GM19240 (cell line): ENCODE measurements at regions not wholly inside any gene's neighbourhood (a gene's known extent, or its start where the extent isn't known, plus 50 kb on each side); places are given as distances from the start of the nearest gene placed in this dataset.

ENCODE experiments used
- DNase-seq: peaks from one replicate; pipeline ENCODE4 v3.0.0; 2011; ENCODE audit warnings: low spot score; ENCODE audit not compliant: insufficient read length

DNA sequence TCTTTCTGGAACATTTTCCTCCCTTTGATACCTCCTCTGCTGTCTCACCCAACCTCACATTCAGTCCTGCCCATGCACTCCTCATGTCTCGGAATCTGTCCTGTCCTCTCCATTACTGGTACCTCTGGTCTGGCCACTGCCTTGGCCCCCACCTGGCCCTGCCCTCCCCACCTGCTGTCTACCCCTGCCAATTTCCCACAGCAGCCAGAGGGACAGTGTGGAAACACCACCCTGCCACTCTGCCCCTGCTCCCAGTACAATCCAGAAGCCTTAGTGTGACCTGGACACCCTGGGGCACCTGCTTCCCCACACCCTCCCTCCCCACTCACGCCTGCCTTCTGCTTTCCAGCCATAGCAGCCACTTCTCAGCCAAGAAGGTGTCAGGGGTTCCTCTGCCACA is 534.4 kb downstream of the MATN1 start:
- no peak for DNase-seq

DNA sequence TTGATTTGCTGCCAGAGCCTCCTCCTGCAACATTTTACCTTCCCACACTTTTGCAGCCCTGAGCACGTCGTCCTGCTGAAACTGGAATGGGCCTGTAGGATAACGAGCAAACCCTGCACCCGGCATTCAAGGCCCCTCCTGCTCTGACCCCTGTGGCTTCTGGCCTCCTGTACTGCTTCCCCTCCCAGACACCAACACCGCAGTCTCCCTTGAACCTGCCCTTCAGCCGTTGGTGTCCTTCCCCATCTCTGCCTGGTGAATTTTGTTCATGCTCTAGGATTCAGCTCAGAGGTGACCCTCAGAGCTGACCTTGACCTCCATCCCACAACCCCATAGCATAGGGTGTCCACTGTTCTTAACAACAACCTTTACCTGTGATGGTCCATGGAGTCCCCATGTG is 535.1 kb downstream of the MATN1 start:
- no peak for DNase-seq

DNA sequence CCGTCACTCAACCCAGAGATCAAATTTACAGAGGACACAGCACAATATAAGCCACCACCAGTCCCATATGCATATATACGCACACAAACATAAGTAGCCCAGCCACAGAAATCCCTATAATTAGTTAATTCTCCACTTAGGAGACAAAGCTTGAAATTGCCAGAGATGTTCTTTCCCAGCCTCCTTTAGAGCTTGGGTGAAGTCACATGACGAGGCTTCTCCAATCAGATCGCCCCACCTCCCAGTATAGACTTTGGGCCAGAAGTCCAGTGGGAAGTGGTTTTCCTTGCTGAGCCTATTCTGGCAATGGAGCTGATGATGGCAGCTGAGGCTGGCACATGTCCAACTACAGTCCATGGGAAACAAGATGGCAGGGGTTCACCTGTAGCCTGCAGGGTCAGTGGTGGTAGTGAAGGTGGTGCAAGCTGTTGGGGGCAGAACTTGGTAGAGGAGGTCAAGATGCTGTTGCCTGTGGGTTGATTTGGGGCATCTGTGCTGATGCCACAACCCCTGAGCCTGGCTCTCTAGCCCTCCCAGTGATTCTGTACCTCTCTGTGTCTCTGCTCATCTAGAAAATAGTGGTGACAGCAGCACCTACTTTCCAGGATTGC is 535.9 kb downstream of the MATN1 start:
- no peak for DNase-seq

DNA sequence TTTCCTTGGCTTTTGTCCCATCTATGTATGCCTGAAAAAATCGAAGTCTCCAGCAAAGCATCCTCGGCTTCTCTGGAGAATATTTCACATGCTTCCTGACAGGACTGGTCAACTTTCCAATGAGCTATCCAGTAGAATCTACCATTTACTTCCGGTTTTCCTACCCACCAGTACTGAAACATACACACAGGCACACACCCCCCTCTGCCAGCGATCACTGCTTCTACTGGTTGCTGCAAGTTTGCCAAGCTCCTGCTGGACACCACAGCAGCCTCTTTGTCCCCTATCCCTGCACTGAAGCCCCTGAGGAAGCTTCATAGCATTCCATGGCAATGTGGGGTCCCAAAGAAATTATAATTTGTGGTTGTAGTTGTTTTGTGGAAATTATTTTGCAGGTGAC is 536.8 kb downstream of the MATN1 start:
- DNase-seq = no peak

DNA sequence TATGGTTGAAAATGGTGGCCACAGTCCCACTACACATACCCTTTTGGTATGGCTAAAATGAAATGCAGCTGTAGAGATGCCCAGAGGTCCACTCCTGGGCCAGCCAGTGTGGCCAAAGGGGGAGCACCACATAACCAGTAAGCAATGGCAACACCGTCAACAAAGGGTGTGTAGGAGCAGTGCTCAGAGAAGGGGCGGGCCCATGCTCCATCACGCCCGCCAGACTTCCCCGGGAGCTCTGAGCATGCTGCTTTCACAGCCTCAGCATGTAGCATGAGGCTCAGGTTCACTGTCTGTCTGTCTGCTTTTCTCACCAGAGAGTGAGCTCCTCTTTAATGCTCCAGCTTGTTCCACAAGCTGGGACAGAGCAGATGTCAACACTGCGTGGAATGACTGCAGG is 537.6 kb downstream of the MATN1 start:
- DNase-seq = no peak

DNA sequence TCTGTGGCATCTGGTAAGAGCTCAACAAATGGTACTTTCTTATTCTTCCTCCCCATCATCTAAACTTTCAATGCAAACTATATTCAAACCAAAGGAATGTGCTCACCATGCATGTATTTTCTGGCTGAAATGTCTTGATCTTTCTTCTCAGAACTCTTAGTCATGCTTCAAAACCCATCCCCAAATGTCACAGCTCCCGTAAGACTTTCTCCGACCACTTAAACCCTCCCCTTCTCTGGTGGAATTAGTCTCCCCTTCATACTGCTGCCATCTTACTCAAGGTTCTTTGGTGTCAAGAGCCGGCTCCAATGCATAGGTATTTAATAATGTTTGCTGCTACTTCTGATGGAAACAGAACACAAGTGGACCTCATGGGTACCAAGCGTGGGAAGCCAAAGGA is 538.1 kb downstream of the MATN1 start:
- no peak for DNase-seq

DNA sequence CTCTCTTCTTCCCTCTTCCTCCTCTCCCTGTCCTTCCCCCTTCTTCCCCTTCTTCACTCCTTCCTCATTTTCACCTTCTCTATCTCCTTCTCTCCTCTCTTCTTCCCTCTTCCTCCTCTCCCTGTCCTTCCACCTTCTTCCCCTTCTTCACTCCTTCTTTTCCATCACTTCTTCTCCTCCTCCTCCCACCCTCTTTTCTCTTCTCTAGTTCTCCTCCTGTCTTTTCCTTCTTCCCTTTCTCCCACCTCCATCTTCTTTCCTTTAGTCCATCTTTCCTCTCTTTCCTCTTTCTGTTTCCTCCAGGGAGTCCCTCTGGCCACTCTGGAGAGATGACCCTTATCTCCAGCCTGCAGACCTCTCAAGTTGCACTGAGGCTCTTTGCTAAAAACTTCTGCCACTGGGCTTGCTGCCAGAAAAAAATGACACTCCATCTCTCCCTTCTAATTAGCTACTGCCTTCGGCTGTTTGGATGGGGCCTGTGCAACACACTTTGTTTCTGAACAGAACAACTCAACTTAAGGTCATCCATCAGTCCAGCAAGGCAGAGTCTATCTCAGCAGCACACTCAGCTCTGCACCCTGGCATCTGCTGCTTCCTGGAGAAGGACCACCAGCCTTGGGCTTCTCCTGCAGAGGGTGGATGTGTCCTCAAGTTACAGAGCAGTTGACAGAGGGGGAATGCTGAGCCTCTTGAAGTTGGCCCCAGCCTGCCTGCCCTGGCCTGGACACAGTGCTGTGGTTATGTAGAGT is 538.8 kb downstream of the MATN1 start:
- no peak for DNase-seq

DNA sequence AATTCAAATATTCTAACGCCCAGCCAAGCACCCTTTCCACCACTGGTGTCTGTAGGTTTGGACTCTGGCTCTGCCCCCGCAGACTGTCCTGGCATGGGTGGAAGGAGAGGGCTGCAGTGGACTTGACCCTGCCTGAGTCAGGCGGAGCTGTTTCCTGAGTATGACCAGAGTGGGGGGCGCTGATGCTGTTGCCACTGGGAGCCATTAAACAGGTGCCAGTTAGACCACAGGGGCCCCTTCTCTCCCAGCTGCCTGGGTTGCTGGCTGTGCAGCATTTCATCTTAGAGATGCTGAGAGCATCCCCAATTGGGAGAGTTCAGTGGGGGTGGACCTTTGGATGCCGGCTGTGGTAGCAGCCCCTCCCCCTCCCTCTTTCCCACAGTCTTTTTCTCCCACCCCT is 539.5 kb downstream of the MATN1 start:
- DNase-seq = no peak

DNA sequence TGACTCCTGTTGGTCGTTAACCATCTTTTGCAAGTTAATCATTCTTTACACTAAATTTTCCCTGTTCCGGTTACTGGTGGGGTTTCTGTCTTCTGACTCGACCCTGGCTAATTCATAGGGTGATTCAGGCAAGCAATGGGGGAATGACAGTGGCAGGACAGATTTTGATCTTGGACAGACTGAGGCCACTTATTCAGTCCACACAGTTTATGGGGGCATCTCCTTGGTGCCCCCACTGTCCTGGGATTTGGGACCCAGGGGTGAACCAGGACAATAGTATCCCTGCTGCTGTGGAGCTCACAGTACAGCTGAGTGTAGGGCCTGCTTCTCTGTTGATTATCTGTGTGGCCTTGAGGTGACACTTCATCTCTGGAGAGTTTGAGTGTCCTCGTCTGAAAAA is 540.4 kb downstream of the MATN1 start:
- no peak for DNase-seq

DNA sequence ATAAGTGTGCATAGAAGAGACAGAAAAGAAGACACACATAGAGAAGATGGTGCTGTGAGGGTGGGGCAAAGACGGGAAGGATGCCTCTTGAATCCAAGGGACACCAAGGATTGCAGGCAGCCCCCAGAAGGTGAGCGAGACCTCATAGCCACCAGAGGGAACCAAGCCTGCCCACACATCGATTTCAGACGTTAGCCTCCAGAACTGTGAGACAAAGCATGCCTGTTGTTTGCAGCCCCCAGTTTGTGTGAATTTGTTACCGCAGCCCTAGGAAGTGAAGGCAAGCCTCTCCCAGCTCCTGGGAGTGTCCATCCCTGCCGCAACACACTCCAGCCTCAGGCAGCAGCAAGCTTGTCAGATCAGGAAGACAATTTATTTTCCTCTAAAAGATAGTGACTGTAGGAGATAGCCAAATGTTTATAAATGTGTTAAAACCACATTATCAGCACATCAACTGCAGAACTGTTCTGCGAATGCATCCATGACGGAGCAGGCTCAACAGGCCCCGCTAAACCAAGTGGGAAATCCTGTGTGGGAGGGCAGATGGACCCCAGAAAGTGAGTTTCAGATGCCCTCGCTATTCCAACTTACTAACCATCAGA is 543.3 kb downstream of the MATN1 start:
- DNase-seq = no peak

DNA sequence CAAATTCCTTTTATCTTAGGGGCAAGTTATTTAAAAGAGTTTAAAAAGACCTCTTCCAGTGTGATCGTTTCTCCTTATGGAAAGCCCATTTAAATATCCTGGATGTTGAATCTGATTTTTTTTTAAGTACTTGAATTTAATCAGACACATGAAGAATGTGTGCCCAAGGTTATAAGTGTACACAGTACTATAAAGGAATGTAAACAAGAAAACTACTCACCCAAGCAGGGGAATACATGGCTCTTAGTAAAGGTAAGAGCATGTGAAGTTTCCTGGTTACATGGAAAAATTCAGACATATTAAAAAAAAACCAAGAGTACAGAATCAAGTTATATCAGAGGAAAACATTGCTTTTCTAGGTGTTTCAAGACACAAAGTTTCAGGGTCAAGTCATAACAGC is 546.9 kb downstream of the MATN1 start:
- no peak for DNase-seq

DNA sequence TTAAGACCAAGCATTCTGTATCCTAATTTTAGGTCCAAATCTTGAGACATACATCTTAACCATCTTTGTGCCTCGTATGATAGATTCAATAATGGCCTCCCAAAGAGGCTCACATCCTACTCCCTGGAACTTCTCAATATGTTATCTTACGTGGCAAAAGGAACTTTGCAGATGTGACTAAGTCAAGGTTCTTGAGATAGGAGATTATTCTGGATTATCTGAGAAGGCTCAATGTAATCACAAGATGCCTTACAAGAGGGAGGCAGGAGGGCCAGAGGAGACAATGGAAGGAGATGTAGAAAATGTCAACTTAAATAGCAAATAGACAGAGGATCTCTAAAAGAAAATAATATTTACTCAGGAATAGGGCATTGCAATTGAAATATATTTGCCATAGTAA is 548.9 kb downstream of the MATN1 start:
- DNase-seq = no peak

DNA sequence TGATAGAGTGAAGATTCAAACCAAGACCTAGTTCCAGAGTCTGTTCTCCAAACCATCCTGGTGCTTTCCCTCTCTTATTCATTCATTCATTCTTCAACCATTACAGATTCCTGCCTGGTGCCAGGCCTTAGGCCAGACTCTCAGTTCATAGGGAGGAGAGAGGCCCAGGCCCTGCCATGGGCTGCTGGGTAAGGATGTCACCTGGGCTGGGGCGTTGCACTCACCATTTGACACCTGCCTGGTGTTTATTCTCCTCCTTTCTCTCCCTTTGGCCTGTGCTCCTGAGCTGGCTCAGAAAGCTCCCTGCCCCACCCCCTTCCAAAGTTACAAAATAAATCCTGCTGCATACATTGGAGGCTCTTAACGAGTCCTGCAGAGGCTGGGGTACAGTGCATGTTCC is 549.8 kb downstream of the MATN1 start:
- DNase-seq = no peak

DNA sequence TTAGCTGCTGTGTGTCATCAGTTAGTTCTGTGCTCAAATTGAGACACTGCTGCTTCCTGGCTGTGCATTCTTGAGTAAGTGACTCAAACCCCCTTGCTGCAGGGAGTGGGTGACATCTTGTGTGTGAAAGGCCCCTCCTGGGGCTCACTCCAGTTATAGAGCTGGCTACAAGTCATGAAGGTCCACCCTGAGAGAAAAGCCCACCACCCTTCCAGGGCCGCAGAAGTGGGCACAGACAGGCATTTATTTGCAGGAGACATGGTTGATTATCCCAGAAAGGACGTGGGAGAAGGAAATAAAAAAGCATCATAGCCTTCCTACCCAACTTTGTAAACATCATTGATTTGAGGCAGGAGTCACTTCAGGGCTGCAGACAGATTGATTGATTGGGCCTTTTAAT is 550.6 kb downstream of the MATN1 start:
- DNase-seq = no peak

DNA sequence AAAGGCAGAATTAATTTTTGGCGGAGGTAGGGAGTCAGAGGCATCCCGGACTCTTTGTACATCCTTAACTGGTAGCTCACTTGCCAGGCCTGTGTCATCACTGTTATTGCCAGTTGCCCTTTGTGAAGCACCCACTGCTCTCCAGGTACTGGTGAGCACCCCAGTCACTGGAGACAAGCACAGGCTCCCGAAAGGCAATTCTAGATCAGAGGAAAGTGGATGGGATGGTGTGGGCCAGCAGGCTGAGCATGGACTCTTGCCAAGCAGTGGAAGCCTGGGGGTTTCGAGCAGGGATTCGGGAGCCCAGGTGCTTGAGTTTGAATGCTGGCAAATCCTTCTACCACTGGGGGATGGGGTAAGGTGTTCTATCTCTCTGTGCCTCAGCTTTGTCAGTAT is 551.1 kb downstream of the MATN1 start:
- no peak for DNase-seq

DNA sequence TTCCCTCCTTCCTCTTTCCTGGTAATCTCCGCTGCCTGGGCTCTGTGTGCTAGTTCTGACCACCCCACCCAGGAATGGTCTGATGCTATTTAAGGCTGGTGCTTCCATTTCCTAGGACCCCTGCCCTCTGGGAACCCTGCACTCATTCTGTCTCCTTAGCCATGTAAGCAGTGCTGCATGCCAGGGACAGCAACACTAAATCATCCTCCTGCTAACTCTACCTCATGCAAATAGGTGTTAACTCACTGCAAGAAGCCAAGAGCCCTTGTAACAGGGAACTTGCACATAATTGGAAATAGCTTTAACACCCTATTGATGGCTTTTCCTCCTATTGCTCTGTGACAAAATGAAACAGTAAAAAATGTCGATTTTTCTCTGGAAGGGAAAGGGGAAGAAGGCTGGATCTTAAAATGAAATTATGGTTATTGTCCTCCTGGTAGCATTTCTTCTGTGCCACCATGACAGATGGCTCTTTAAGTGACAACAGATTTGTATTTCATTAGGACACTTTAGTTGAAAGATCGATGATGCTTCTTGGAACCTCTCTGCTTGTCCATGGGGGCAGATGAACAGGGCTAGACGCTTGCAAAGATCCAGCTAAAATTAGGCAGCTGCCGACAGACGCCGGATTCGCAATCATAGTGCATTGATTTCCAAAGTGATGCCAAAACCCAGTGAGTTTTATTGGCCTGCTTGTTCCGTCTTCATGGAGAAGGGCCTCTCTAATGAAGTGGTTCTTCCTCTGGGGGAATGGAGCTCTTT is 551.7 kb downstream of the MATN1 start:
- DNase-seq = no peak

DNA sequence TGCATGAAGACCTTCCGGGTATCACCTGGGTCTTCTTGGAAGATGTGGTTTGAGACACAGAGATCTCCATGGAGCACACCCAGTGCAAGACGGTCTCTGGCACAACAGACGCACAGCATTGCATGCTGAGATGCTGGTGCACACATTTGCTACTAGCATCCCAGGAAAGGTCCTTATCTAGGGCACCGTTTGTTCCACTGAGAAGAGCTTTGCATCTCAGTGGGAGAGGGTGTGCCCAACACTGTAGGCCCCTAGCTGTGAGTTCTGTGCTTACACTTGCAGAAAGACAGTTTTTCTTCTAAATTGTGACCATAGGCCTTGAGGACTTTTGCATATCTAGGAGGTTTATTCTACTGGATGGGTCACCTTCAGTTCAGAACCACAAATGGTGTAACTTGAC is 554.1 kb downstream of the MATN1 start:
- no peak for DNase-seq

DNA sequence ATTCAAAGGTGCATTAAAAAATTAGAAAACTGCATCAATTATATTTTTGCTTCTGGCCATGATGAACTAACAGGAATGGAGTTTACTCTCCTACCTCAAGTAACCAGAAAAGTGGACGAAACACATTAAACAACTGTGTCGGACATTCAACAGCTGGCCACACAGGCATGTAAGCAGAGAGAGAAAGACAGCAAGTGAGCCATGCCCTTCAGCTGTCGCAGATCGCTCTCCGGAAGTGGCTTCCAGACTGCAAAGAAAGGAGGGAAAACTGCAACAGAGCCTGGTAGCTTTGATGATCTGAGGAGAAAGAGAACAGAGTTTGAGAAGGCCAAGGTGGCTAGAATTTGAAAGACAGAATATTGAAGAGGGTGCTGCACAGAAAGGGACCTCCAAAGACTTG is 557.2 kb downstream of the MATN1 start:
- no peak for DNase-seq

DNA sequence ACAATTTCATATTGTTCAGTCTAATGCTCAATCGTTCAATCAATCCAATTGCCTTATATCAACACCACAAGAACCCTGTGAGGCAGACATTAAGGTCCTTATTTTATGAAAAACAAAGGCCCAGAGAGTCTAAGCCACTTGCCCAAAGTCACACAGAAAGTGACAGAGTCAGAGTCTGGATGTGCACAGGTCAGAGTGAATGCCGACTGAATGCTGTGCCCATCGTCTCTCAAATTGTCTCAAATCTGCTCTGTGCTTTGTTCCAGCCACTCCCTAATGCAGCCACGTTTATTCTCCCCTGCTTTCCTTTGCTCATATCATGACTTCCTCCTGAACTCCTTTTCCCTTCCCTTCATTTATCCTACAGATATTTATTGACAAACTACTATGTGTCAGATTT is 558.3 kb downstream of the MATN1 start:
- DNase-seq = no peak

DNA sequence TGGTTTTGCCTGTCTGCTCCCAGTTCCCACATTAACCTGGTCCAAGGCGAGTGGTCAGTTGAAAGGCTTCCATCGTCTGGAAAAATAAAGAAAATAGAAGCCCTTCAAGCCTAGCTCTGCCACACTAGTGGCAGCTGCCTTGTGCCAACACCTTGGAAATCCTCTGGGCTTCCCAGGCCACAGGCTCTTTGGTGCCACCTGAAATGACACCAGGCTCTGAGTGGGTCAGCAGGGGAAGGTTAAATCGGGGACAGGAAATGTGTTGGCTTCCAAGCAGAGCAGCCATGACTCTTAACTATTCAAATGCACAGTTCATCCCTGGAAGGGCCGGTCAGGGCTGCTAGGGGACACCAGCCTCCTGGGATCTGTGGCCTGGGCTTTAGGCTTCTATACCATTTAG is 558.7 kb downstream of the MATN1 start:
- DNase-seq = no peak

DNA sequence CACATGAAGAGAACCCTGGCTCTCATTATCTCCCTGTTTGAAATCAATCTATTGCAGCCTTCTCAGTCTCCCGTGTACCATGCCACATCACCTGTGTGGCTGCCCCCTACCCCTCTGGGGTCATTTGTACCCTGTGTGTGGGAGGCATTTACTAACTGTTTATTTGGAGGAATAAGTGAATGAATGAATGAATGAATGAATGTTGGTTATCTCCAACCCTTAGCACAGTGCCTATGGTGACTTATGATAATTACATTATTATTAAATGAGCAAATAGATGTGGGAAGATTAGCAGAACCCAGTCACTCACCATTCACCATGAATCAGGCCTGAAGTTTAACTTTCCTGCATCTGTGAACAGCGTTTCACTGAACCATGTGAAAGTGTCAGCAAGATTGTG is 560.8 kb downstream of the MATN1 start:
- DNase-seq = no peak

DNA sequence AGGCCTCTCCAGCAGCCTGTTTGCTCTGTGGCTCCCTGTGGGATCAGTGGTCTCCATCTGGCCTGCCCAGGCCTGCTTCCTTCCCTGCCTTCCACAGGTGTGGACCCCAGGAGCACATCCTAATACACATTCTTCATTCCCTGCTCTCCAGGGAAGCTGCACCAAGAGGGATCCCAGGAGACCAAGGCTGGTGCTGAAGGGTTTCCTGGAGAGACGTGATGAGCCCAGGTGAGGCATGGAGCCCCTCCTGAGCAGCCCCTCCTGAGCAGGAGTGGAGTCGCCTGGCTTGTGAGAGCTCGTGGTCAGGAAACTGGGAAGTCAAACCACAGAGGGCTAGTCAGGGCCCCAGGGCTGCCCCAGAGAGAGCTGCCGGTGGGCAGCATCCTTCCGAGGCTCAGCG is 561.4 kb downstream of the MATN1 start:
- no peak for DNase-seq
